DOHH2 (cell line): ENCODE measurements at regions not wholly inside any gene's neighbourhood (a gene's known extent, or its start where the extent isn't known, plus 50 kb on each side); places are given as distances from the start of the nearest gene placed in this dataset.

Experiments used
- H3F3A ChIP-seq: fragments of 200-600 bp; sonication (generic), shearing (Covaris generic); 2 replicates; pipeline ENCODE4 v1.6.0; 2016; ENCODE audit warnings: antibody characterized with exemption, mild to moderate bottlenecking; ENCODE audit not compliant: control insufficient read depth, insufficient read depth
- H3K27ac ChIP-seq: fragments of 200-600 bp; sonication (generic); 2 replicates; pipeline ENCODE4 v1.5.1; 2014; ENCODE audit warnings: low read depth, mild to moderate bottlenecking, low read length, moderate library complexity
- H3K27me3 ChIP-seq: fragments of 200-600 bp; sonication (generic); 2 replicates; pipeline ENCODE4 v1.6.1; 2014; ENCODE audit warnings: mild to moderate bottlenecking, low read length, mixed read lengths; ENCODE audit not compliant: control insufficient read depth
- H3K36me3 ChIP-seq: fragments of 200-600 bp; sonication (generic); 2 replicates; pipeline ENCODE4 v1.6.1; 2014; ENCODE audit warnings: mild to moderate bottlenecking, low read length, moderate library complexity, mixed read lengths; ENCODE audit not compliant: control insufficient read depth
- H3K4me1 ChIP-seq: fragments of 200-600 bp; sonication (generic); 2 replicates; pipeline ENCODE4 v1.6.1; 2014; ENCODE audit warnings: mild to moderate bottlenecking, low read length, mixed read lengths; ENCODE audit not compliant: control insufficient read depth
- H3K4me2 ChIP-seq: fragments of 200-600 bp; sonication (generic); 2 replicates; pipeline ENCODE4 v1.6.0; 2014; ENCODE audit warnings: mild to moderate bottlenecking, low read length, moderate library complexity
- H3K4me3 ChIP-seq: fragments of 200-600 bp; sonication (generic); 2 replicates; pipeline ENCODE4 v1.5.1; 2014; ENCODE audit warnings: mild to moderate bottlenecking, low read length, mixed read lengths
- H3K79me2 ChIP-seq: fragments of 200-600 bp; sonication (generic); 2 replicates; pipeline ENCODE4 v1.6.1; 2014; ENCODE audit warnings: mild to moderate bottlenecking, low read length, mixed read lengths; ENCODE audit not compliant: control insufficient read depth
- H3K9me2 ChIP-seq: fragments of 200-600 bp; sonication (generic); replicated peaks from 2 replicates; pipeline ENCODE4 v1.6.1; 2014; ENCODE audit warnings: mild to moderate bottlenecking, low read length, mixed read lengths; ENCODE audit not compliant: control insufficient read depth
- H3K9me3 ChIP-seq: fragments of 200-600 bp; sonication (generic); 2 replicates; pipeline ENCODE4 v1.6.1; 2014; ENCODE audit warnings: antibody characterized with exemption, low read length, mixed read lengths; ENCODE audit not compliant: control insufficient read depth, insufficient read depth
- H4K20me1 ChIP-seq: fragments of 200-600 bp; sonication (generic); 2 replicates; pipeline ENCODE4 v1.6.0; 2014; ENCODE audit warnings: low read depth, mild to moderate bottlenecking, antibody characterized with exemption, low read length, moderate library complexity; ENCODE audit not compliant: control insufficient read depth, insufficient read depth
- CTCF ChIP-seq: fragments of 200-600 bp; sonication (generic); IDR thresholded peaks from one replicate; pipeline ENCODE4 v1.5.1; 2014; ENCODE audit warnings: antibody characterized with exemption, mild to moderate bottlenecking, low read depth, low read length; ENCODE audit not compliant: poor library complexity, severe bottlenecking
- EZH2phosphoT487 ChIP-seq: fragments of 200-600 bp; sonication (generic); IDR thresholded peaks from 2 replicates; pipeline ENCODE4 v1.6.1; 2017; ENCODE audit warnings: borderline replicate concordance, mild to moderate bottlenecking, antibody characterized with exemption, low read length, moderate library complexity, mixed read lengths

GRCh38 chr1:201778279-201779065 is 50.5 kb upstream of the IPO9 start:
- Histone ChIP-seq H3K36me3 (no peaks in the 10 kb centered on the region), H3K4me3 (no peak overlapping the region), H3F3A (no peaks in the 10 kb centered on the region), H3K4me2 (no peak overlapping the region), H4K20me1 (no peaks in the 10 kb centered on the region), H3K79me2 (no peaks in the 10 kb centered on the region), H3K4me1 (no peaks in the 10 kb centered on the region), H3K9me3 (no peaks in the 10 kb centered on the region), H3K27me3 (peaks cover 11% of the 10 kb centered on the region), H3K9me2 (no peaks in the 10 kb centered on the region), H3K27ac (no peak overlapping the region)
- no peak for TF ChIP-seq EZH2phosphoT487
- no peak for TF ChIP-seq CTCF
